Hippocampal formation (tissue), 2 donors: ENCODE measurements at regions not wholly inside any gene's neighbourhood (a gene's known extent, or its start where the extent isn't known, plus 50 kb on each side); places are given as distances from the start of the nearest gene placed in this dataset.
"Not testable (repeated sequence)": the region's sequence is repeated elsewhere in the genome, so short reads cannot be mapped to it uniquely, and the experiment has no call there.

Experiments
- DNase-seq, 2 donors: peaks; one replicate each; lab custom pipeline; 2025; lab: John Stamatoyannopoulos, UW

DNA sequence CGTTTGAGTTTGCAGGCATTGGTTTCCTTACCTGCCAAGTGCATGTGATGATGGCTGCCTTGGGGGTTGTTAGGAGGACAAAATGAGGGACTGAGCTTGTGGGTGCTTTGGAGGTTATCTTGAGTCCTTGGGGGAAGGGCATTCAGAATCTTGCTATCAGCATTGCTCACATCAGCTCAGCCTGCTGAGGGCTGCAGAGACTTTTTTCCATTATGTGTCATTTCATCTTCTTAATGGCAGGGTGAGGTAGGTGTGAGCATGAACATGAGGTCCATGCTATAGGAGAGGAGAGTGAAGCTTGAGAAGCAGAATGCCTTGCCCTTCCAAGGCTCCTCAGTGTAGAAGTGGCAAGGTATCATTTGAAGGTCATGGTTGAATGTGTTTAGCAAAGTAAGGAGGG, 112.3 kb downstream of the MIAT start:
- no peak for DNase-seq

DNA sequence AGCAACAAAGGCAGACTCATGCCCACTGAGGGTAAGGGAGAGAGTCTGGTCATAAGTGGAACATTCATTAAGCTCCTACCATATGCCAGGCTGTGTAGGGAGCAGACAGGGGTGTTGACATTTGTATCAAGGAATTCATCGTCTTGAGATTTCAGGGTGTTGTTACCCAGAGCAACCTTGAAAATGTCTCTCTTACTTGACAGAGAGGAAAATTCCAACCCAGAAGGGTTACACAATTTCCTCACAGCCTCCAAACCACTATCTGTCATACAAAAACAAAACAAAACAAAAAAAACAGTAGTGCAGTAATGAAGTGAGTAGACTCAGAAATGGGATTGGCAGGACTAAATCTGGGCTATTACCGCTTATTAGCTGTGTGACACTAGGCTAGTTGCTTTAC, 113.2 kb downstream of the MIAT start:
- no peak for DNase-seq

DNA sequence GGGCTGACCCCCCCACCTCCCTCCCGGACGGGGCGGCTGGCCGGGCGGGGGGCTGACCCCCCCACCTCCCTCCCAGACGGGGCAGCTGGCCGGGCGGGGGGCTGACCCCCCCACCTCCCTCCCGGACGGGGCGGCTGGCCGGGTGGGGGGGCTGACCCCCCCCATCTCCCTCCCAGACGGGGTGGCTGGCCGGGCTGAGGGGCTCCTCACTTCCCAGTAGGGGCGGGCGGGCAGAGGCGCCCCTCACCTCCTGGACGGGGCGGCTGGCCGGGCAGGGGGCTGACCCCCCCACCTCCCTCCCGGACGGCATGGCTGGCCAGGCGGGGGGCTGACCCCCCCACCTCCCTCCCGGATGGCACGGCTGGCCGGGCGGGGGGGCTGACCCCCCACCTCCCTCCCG, 115.7 kb downstream of the MIAT start:
- not testable (repeated sequence) for DNase-seq

DNA sequence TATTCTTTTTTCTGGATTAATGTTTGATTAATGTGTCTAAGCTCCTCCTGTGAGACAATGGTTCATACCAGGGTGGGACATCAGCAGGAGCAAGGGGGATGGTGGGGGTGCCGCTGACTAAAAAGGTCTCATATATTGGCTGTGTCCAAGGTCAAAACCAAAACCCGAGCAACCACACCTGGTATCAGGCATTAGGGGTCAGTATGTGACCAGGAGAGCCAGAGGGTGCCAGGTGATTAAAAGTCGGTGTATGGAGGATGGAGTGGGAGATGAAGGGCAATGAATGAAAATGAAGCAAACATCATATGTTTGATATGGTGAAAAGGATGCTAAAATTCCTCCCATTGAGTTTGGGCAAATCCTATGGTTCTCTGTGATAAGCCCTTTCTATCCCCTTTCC, 118.0 kb downstream of the MIAT start:
- DNase-seq, result no peak

DNA sequence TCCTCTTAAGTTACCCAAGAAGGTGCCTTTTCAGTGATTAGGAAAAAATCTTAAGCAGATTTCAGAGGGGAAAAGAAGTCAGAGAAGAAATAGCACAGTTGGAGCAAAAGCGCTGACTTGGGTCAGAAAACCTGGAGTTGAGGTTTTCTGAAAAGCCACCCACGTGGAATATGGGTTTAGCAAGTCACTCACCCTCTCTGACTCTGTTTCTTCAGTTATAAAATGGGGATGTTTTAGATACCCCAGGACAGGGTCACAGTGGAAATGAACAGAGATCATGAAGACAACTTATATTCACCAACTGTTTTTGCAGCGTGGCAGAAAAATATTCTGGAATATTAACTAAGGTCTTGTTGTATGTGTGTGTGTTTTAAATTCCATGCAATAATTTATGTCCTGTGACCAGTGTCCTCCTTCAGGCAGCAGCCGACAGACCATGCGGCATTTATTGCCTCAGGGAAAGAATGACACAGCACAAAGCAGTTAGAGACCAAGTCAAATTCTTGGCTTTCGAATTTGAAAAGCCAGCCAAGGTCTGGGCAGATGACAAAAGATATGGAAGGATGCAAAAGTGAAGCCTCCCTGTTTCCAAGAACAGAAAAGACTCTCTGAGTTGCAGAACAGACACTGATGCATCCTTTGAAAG, 119.9 kb downstream of the MIAT start:
- DNase-seq, result no peak

DNA sequence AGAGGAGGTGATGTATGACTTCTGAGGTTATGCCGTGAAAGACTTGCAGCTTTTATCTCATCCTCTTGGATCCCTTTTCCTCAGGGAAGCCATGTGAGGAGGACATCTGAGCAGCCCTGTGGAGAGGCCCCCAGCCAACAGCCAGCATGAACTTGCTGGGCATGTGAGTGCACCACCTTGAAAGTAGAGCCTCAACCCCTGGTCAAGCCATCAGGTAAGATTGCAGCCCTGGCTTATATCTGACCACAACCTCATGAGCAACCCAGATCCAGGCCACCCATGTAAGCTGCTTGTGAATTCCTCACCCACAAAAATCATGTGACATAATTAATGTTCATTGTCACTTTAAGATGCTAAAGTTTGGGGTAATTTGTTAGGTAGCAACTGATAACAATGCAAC, 121.0 kb downstream of the MIAT start:
- DNase-seq, result no peak

DNA sequence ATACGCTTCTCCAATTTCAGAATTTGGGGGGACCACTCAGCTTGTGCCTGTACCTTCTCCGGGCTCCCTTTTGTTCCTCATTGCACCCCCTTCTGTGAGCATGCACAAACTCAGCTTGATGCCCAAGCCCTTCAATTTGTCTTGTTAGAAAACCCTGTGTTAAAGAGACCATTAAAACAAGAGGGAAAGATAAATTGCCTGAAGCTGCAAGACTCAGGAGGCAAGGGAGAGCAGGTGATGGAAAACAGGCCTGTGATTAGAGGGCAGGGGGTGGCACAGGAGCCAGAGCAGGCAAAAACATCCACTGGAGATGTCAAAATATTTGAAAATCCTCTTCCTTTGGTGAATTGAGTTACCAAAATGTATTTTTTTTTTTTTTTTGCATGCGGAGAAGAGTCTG, 121.7 kb downstream of the MIAT start:
- DNase-seq, result no peak

DNA sequence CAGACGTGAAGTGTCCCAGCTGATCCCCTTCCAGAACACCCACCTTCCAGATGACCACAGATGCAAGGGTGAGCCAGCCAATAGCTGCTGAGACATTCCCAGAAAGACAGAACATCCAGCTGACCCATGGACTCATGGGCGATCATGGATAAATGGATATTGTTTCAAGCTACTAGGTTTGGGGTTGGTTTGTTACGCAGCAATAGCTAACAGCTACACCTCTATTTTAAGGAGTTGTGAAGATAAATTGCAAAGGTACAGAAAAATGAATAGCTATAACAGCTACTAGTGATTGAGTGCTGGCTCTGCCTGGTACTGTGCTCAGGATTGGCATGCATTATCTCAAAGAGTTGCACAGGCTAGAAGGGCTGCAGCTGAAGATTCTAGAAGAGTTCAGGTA, 122.5 kb downstream of the MIAT start:
- DNase-seq, result no peak

DNA sequence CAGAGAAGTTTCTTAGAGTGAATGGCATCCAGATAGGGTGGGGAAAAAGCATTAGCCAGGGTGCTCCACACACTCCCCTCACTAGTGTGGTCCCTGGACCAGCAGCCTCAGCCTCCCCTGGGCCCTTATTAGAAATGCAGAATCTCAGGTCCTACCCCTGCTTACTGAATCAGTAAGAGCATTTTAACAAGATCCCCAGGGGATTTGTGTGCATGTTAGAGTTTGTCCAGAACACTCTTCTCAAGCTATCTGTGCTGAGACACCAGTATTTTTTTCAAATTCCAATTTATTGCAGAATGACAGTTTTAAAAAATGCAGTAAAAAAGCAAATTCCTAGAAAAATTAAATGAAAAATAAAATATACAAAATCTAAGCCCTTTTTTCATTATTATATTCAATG, 123.1 kb downstream of the MIAT start:
- DNase-seq, result no peak

DNA sequence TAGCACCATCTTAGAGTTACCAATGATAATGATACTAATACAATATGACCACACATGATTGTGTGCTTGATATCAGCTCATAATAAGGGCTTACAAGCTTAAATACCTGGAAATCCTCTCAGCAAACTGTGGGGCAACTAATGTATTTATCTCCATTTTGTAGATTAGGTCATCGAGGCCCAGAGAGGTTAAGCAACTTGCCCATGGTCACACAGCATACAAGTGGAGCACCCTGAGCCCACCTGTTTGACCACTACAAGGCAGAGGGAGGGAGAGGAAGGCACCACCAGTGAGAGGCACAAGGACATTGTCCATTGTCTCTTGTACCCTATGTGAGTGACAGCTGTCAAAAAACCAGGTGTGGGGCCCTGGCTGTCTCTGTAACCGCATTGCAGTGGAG, 123.7 kb downstream of the MIAT start:
- no peak for DNase-seq

DNA sequence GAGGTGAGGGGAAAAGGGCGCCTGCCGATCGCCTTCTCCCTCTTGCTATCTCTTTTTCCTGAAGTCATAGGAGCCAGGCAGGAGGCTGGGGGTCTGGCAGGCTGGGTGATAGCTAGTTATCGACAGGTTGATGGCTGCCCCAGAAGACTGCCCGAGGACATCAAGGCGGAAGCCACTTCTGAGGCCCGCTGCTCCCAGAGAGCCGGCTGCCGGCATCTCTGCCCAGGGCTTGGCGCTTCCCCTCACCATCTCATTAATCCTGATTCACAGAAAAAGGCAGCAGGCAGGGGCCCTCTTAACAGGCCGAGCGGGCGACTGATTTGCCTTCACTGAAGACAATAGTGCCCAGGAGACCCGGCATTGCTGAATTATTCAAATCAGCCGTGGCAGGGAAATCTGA, 124.2 kb downstream of the MIAT start:
- DNase-seq, result no peak

DNA sequence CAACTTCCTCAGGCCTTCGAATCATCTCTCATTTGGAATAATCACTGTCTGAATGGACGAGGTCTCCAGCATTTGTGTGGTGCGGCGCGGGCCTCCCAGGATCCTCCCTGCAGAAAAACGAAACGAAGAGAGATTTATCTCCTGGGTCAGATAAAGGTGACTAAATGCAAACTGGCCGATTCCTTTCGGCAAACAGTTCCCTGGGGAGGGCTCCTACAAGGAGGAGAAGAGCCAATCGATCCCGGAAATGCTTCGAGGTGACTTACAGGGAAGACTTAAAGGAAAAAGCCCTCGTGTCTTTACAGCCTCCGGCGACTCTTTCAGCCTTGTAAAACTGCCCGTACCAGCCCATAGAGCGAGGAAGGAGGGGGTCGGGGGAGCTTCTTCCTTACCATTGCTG, 126.5 kb downstream of the MIAT start:
- no peak for DNase-seq

DNA sequence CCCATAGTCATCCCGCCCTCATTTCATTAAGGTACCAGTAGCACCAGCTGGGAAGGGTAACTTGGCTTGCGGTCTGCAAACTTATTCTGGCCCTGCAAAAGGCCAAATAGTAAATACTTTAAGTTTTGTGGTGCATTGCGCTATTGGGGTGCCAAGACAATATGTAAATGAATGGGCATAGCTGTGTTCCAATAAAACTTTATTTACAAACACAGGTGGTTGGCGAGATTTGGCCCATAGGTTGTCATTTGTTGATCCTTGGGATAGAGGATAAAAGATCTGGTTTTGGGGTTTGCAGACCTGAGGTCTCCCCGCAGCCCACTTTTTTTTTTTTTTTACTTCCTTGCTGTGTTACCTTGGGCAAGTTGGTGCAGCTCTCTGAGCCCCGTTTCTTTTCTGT, 127.4 kb downstream of the MIAT start:
- DNase-seq, result no peak

DNA sequence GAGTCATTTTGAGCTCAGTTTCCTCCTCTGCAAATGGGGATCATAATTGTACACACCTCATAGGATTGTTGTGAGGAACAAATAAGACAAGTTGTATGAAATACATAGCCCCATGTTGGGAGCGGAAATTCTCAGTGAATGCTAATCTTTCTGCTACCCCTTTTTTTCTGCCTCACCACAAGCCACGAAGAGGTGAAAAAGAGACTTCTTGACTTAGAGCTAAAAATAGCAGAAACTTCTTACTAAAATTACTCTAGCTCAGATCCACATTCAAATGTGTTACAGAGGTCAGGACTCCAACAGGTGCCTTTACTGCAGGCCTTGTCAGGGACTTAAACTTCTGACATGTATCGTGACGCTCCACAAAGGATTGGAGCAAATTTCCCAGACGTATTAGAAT, 128.5 kb downstream of the MIAT start:
- DNase-seq, result no peak

DNA sequence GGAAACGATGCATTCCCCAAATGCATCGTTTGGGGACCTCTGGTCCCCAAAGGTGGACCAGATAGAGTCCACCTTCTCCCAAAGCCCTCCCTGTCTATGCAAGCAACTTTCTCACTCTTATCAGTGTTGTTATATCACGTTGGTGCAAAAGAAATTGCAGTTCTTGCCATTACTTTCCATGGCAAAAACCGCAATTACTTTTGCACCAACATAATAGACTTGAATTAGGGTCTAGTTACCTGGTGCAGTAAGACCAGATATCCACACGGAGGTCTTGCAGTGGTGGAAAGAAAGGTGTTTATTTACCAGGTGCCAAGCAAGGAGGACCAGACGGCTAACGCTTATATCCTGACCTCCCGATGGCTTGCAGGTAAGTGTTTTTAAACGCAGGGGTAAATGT, 129.0 kb downstream of the MIAT start:
- no peak for DNase-seq

DNA sequence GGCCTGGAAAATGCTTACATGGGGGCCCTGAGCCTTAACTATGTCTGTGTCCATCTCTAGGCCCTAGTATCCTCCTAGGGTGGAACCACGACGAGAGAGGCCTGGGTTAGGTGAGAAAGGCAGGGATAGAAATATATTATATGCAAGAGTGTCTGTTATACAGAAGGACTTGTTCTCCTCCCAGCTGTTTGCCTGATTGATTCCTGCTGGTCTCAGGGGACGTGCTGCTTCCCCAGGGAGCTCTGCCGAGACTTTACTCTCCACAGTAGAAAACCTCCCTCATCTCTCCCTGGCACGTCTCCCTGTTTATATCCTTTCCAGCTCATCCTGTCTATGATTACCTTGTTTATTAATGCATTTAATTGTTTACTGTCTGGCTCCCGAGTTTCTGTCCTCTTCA, 132.6 kb downstream of the MIAT start:
- DNase-seq, result no peak

DNA sequence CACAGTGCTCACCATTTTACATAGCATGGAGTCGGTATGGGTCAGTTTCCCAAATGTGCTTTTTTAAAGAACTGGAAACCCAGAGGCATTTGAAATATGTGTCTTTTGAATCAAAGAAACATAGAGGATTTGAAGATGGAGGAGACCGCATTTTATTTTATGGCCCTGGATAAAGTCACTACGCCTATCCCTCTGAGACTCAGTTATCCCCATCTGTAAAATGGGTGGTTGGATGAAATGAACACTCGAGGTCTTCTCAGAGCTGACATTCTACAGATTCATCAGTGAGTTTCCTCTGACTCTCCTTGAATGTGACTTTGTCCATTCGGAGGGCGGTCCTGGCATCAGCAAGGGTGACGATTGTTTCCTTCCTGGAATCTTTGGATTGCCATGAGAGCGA, 135.1 kb downstream of the MIAT start:
- DNase-seq, result no peak

DNA sequence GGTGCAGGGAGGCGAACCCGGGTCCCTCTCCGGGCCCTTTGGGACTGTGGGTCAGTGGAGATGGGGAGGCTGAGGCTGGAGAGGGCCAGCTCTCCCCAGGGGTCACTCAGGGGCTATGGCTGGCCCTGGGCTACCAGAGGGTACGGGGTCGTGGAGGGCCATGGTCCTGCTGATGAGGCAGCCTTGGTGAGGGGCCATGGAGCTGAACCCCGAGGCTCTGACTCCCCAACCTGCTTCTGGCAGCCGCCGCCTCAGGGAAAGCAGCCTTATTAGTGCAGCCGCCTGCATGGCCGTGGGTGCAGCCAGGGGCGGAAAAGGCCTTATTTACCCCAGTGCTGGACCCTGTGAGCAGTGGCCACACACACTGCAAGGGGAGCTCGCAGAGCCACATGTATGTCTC, 139.4 kb downstream of the MIAT start:
- DNase-seq, result no peak

DNA sequence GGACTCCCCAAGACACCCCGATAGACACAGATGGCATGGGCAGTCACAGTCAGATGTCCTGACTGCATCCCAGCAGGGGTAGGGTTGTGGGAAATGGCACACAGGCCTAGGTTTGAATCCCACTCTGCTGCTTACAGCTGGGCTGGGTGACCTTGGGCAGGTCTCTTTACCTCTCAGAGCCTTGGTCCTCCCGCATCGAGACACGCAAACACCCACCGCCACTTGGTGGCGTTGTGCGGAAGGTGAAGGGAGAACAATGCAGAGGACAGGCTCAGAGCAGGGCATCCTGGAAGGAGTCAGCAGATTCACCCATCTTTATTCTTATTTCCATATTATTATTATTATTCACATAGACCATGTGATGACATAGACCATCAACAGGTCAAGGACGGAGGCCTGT, 140.5 kb downstream of the MIAT start:
- no peak for DNase-seq

DNA sequence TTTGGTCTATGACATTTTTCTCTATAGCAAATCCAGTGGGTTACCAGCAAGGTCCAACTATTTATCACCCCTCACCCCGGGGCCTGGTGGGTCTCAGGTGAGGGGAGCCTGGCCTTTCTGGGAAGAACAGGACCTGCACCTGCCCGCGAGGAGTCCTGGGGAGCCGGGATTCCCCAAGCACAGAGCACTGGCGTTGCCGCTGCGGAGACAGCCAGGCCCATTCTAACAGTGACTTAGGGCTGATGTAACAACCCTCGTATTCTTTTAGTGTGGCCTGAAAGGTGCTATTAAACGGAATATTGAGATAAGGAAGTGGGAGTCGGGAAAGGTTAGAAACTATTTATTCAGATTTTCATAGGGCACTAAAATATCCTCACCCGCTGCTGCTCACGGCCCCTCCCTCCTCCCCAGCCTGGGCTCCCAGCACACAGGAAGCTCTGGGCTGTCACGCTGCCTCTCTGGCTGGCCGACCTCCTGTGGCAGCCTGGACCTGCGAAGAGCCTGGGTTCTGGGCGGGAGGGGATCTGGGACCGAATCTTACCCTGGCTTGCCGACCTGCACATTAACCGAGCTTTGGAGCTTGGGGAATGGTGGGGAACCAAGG, 141.2 kb downstream of the MIAT start:
- DNase-seq, result no peak

DNA sequence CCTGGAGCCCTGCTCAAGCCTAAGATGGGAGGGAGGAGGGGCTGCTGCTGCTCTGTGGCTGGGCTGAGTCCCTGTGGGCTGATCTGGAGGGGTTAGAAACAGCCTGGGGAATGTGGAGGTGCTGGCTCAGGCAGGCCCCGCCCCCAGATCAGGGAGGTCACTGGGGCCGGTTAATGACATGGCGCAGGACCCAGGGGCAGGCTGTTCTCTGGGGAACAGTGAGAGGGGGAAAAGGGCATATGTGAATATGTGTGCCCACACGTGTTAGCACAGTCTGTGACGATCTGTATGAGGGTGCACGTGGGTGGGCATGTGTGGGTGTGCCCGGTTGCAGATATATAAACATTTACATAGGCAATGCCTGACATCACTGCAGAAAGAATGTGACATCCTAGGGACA, 143.5 kb downstream of the MIAT start:
- no peak for DNase-seq

DNA sequence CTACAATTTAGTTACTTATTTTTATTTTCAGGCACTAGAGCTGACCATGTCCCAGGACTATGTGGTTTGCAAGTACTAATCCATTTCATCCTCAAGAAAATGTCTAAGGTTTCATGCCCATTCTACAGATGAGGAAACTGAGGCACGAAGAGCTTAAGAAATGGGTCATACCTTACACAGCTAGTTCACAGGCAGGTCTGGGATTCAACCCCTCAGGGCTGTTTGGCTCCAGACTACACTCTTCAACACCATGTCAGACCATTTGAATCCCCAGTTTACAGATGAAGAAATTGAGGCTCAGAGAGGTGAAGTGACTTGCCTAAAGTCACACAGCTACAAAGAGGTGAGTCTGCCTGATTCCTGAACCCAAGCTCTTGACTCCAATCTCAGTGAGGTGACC, 144.1 kb downstream of the MIAT start:
- DNase-seq, result no peak

DNA sequence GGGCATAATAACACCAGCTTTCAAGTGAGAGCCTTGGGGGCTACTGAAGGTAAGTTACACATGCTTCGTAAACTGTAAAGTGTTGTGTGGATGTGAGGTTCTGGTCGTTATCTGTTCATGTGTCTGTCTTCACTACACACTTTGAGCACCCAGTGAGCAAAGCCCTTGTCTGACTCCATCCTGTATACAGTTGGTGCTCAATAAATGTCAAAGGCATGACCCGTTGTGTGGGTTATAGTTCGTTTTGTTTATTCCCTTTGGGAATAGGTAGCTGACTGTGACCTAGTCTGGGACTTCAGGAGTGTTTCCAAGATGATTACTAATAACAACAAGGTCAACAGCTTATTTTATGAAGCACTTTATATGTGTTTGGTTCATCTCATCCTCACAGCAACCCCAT, 146.9 kb downstream of the MIAT start:
- no peak for DNase-seq

DNA sequence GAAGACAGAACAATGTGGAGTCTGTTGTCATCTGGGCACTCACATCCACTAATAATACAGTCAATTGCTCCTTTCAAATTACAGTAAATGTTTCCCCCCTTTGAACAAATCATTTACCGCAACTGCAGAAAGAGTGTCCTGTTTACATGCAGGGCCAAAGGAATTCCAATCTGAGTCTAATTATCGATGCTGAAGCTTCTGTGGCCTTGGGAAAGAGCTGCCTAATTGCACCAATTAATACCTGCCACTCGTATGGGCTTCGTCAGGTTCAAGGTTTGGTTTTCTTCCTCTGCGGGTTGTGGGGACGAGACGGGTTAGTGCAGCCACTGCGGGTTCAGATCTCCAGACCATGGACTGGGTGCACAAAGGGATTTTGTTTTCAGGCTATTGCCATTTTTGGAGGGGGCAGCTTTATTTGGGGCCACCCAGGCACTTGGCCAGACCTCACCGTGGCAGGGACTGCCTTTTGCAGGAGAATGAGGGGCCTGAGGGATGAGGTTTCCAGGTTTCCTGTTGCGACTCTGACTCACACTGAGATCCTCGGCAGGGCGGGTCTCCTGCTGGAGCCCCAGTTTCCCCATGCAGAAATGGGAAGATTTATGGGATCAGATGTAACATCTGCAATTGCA, 147.6 kb downstream of the MIAT start:
- no peak for DNase-seq
